Esophagus squamous epithelium (tissue), 5 donors: ENCODE measurements at regions not wholly inside any gene's neighbourhood (a gene's known extent, or its start where the extent isn't known, plus 50 kb on each side); places are given as distances from the start of the nearest gene placed in this dataset.
"Not testable (repeated sequence)": the region's sequence is repeated elsewhere in the genome, so short reads cannot be mapped to it uniquely, and the experiment has no call there.

ENCODE experiments used
- DNase-seq: peaks from one replicate; lab custom pipeline; 2025; lab: John Stamatoyannopoulos, UW
- H3K27ac ChIP-seq, 4 donors: fragments of 200-600 bp; sonication (generic); one replicate each; pipeline ENCODE4 v1.5.1; 2016 to 2019; ENCODE audit warnings: mild to moderate bottlenecking in 1 of 4
- H3K27me3 ChIP-seq, 4 donors: fragments of 200-600 bp; sonication (generic); 1 replicate in 3 of 4; 2 replicates in 1 of 4; pipeline versions ENCODE4 v1.5.1 to v1.6.0; 2017 to 2021; ENCODE audit warnings: antibody characterized with exemption in 1 of 4
- H3K36me3 ChIP-seq, 3 donors: fragments of 200-600 bp; sonication (generic); one replicate each; pipeline ENCODE4 v1.5.1; 2016 to 2019
- H3K4me1 ChIP-seq, 3 donors: fragments of 200-600 bp; sonication (generic); one replicate each; pipeline ENCODE4 v1.5.1; 2017 to 2019
- H3K4me3 ChIP-seq, 4 donors: fragments of 200-600 bp; sonication (generic); 1 replicate in 3 of 4; 2 replicates in 1 of 4; pipeline ENCODE4 v1.5.1; 2016 to 2019; ENCODE audit warnings: mild to moderate bottlenecking in 2 of 4, moderate library complexity in 1 of 4
- H3K9me3 ChIP-seq, 3 donors: fragments of 200-600 bp; sonication (generic); one replicate each; pipeline ENCODE4 v1.5.1; 2016 to 2019
- POLR2A ChIP-seq, 4 donors: fragments of 450-650 bp; IDR thresholded peaks; one replicate each; pipeline ENCODE4 v1.6.1; 2017; ENCODE audit warnings: antibody characterized with exemption in 4 of 4, mild to moderate bottlenecking in 4 of 4, moderate library complexity in 3 of 4
- WGBS, 2 donors: methylation state at CpG; one replicate each; pipeline ENCODE4 v1.1.5; 2018; 5-methylcytosine and 5-hydroxymethylcytosine counted together
- intact Hi-C: fragments of 100-400 bp; cut with DNase I; formaldehyde crosslinking; loops from one replicate; pipeline ENCODE4 v1.15.0; 2022
- TF ChIP-seq, protein P1 (sequence below), 6 experiments: fragments of 450-650 bp in 4 of 6; fragments of 200-600 bp in 2 of 6; sonication (generic) in 2 of 6; IDR thresholded peaks; one replicate each; pipeline ENCODE4 v1.5.1; 2016 to 2019; ENCODE audit warnings: antibody characterized with exemption in 6 of 6, mild to moderate bottlenecking in 4 of 6, moderate library complexity in 4 of 6
- donor health status: DM: yes; HTN: yes; CAD: no.

DNA sequence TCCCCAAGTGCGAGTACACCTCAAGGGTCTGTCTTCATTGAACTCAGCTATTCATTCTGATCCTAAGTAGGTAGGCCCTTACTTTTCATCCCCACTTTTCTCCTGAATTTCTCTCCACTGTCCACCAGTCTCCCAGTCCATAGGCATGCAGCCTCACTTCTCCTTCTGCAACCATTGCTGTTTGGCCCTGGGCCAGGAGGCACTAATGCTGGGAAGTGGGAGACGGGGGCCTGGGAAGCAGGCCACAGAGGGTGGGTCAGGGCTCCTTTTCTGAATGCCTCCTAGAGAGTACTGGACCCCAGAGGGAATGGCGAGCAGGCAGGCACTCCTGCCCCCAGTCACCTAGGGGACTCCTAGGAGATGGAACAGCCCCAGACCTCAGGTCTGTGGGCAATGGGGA is 203.5 kb upstream of the RPL34 start:
- 75 to 80% methylated on average over 2 of the region's 3 CpGs for WGBS, 2 donors
- H3K36me3 ChIP-seq, result no peaks in the 10 kb centered on the region
- no peak for TF ChIP-seq POLR2A (IDR thresholded peaks at IDR 0.05)
- TF ChIP-seq, protein P1, sequence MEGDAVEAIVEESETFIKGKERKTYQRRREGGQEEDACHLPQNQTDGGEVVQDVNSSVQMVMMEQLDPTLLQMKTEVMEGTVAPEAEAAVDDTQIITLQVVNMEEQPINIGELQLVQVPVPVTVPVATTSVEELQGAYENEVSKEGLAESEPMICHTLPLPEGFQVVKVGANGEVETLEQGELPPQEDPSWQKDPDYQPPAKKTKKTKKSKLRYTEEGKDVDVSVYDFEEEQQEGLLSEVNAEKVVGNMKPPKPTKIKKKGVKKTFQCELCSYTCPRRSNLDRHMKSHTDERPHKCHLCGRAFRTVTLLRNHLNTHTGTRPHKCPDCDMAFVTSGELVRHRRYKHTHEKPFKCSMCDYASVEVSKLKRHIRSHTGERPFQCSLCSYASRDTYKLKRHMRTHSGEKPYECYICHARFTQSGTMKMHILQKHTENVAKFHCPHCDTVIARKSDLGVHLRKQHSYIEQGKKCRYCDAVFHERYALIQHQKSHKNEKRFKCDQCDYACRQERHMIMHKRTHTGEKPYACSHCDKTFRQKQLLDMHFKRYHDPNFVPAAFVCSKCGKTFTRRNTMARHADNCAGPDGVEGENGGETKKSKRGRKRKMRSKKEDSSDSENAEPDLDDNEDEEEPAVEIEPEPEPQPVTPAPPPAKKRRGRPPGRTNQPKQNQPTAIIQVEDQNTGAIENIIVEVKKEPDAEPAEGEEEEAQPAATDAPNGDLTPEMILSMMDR (IDR thresholded peaks at IDR 0.05), result no peak

DNA sequence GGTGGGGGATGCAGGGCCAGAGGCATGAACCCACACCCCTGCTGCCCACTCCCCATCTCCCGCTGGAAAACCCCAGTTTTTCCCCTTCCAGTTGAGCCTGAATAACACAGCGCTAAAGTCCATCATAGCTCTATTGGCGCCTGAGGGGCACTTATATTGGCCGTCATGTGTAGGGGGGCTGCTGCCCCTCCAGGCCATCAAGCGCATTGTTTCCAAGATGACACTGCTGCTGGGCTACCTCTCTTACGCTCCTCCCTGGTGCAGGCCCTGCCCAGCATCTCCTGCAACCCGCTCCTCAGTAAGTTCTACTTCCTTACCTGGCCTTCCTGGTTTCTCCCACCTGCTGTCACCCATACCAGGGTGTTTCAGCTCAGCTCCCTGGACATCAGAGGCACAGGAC is 205.0 kb upstream of the RPL34 start:
- no peaks in the 10 kb centered on the region for H3K36me3 ChIP-seq
- H3K4me3 ChIP-seq, result no peak overlapping the region
- no peaks in the 10 kb centered on the region for H3K4me1 ChIP-seq
- intact Hi-C loops, result no loop called here
- no peak overlapping the region for H3K27ac ChIP-seq
- H3K27me3 ChIP-seq, result no peaks in the 10 kb centered on the region
- 94% methylated on average over 5 to 6 of the region's 7 CpGs for WGBS, 2 donors
- no peak for DNase-seq
- TF ChIP-seq POLR2A (IDR thresholded peaks at IDR 0.05), result no peak
- TF ChIP-seq, protein P1 (IDR thresholded peaks at IDR 0.05), result no peak
- no peaks in the 10 kb centered on the region for H3K9me3 ChIP-seq

More for the DNA sequence above, 203.5 kb upstream of the RPL34 start:
- no peaks in the 10 kb centered on the region for H3K9me3 ChIP-seq
- DNase-seq, result no peak
- no peak overlapping the region for H3K4me3 ChIP-seq
- H3K27ac ChIP-seq, result no peak overlapping the region
- intact Hi-C loops, result no loop called here
- H3K27me3 ChIP-seq, result no peaks in the 10 kb centered on the region
- H3K4me1 ChIP-seq, result no peaks in the 10 kb centered on the region

DNA sequence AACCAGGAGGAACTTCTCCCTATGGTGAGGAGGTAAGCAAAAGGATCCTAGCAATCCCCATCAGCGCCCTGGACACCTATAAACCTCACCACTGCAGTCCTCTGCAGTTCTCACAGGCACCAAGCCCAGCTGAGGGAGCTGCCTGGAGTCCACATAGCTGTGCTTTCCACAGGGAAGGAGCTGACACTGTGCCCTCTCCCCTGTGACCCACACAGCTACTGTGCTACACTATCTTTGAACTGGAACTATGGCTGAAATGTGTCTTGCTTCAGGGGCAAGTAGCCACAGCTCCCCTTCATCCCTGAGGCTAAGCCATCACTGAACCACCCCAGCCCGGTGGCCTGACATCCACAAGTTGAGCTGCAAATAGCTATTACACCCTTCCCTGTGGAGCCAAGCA is 208.5 kb upstream of the RPL34 start:
- no peak for TF ChIP-seq POLR2A (IDR thresholded peaks at IDR 0.05)
- TF ChIP-seq, protein P1 (IDR thresholded peaks at IDR 0.05), result no peak
- intact Hi-C loops, result no loop called here
- H3K9me3 ChIP-seq, result no peaks in the 10 kb centered on the region
- H3K27me3 ChIP-seq, result no peaks in the 10 kb centered on the region
- H3K4me1 ChIP-seq, result no peaks in the 10 kb centered on the region
- no peaks in the 10 kb centered on the region for H3K36me3 ChIP-seq
- no peak overlapping the region for H3K27ac ChIP-seq
- 17 to 50% methylated on average over 1 of the region's 2 CpGs for WGBS, 2 donors
- no peak overlapping the region for H3K4me3 ChIP-seq
- no peak for DNase-seq

DNA sequence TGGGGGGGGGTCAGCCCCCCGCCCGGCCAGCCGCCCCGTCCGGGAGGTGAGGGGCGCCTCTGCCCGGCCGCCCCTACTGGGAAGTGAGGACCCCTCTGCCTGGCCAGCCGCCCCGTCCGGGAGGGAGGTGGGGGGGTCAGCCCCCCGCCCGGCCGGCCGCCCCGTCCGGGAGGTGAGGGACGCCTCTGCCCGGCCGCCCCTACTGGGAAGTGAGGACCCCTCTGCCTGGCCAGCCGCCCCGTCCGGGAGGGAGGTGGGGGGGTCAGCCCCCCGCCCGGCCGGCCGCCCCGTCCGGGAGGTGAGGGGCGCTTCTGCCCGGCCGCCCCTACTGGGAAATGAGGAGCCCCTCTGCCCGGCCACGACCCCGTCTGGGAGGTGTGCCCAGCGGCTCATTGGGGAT is 210.7 kb upstream of the RPL34 start:
- H3K4me1 ChIP-seq, H3K4me3 ChIP-seq, H3K27ac ChIP-seq, H3K36me3 ChIP-seq, H3K27me3 ChIP-seq, H3K9me3 ChIP-seq, DNase-seq, intact Hi-C loops: not testable (repeated sequence)
- WGBS, 2 donors, result no CpG with 5 or more reads among the region's 36 CpGs

DNA sequence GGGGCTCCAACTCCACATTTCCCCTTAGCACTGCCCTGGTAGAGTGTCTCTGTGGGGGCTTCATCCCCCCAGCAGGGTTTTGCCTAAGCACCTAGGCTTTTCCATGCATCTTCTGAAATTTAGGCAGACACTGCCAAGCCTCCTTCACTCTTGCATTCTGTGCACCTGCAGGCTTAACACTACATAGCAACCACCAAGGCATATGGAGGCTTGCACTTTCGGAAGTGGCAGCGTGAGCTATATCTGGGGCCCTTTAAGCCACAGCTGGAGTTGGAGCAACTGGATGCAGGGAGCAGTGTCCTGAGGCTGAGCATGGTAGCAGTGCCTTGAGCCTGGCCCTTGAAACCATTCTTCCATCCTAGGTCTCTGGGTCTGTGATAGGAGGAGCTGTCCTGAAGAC is 214.8 kb upstream of the RPL34 start:
- no peak for DNase-seq
- WGBS, 2 donors, result 93% methylated on average over 2 of the region's 2 CpGs; no CpG with 5 or more reads in 1 of the 2 donors
- intact Hi-C loops, result no loop called here
- no peaks in the 10 kb centered on the region for H3K36me3 ChIP-seq
- H3K4me1 ChIP-seq, result no peaks in the 10 kb centered on the region
- no peak overlapping the region for H3K27ac ChIP-seq
- TF ChIP-seq, protein P1 (IDR thresholded peaks at IDR 0.05), result no peak
- TF ChIP-seq POLR2A (IDR thresholded peaks at IDR 0.05), result no peak
- no peaks in the 10 kb centered on the region for H3K27me3 ChIP-seq
- no peaks in the 10 kb centered on the region for H3K9me3 ChIP-seq
- no peak overlapping the region for H3K4me3 ChIP-seq

DNA sequence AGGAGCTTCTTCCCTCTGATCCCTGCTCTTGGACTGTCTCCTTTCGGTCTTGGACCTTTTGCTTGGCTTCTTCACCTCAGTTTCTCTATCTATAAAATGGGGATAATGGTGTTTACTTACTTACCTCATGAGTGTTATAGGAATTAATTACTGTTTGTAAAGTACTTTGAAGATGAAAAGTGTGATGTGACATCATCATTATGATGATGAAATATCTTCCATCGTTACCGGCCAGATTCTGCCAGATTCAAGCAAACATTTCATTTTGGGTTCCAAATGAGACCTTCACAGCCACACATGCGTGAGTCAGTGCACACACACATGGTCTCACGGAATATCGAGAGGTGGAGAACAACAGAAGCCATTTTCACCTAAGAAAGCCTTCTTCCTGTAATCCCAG is 220.1 kb upstream of the RPL34 start:
- Histone ChIP-seq H3K4me3 (no peak overlapping the region), H3K27me3 (no peaks in the 10 kb centered on the region), H3K4me1 (peaks cover 0 to 6% (median 3%) of the 10 kb centered on the region in 3 donors), H3K9me3 (no peaks in the 10 kb centered on the region), H3K36me3 (no peaks in the 10 kb centered on the region), H3K27ac (no peak overlapping the region)
- WGBS, 2 donors, result 86 to 88% methylated on average over 6 of the region's 6 CpGs
- DNase-seq, result no peak
- TF ChIP-seq, protein P1 (IDR thresholded peaks at IDR 0.05), result no peak
- TF ChIP-seq POLR2A (IDR thresholded peaks at IDR 0.05), result no peak
- intact Hi-C loops, result no loop called here
